Endothelial cell of umbilical vein (primary cell): ENCODE measurements at regions not wholly inside any gene's neighbourhood (a gene's known extent, or its start where the extent isn't known, plus 50 kb on each side); places are given as distances from the start of the nearest gene placed in this dataset.

ENCODE experiments used
- BruUV-seq: library from RNA; stranded (reverse); fragments of 400-500 nt; replicated peaks from 2 replicates; lab custom pipeline; 2021; lab: Mats Ljungman, UMichigan
- CTCF ChIA-PET: fragments of 300-600, 350-600 bp; sonication (Branson Sonifier 250); formaldehyde crosslinking; loops from one replicate; lab custom pipeline; 2021; ENCODE audit warnings: antibody characterized with exemption, inconsistent platforms; lab: Charles Lee
- POLR2A ChIA-PET: fragments of 300-600, 350-600 bp; sonication (Branson Sonifier 250); formaldehyde crosslinking; loops from one replicate; lab custom pipeline; 2021; ENCODE audit warnings: antibody characterized with exemption, inconsistent platforms; lab: Charles Lee
- DNase-seq: peaks from one replicate; pipeline ENCODE4 v3.0.0-alpha.2; 2011; ENCODE audit warnings: low read depth, low spot score
- FAIRE-seq: peaks from 2 replicates; lab custom pipeline; 2011; peaks lifted over from hg19 to GRCh38; lab: Jason Lieb, UNC
- H2AFZ ChIP-seq: 2 replicates; pipeline ENCODE4 v1.6.0; 2012; ENCODE audit warnings: low read depth, low read length, control low read depth, inconsistent platforms
- H3K27ac ChIP-seq: 2 replicates; pipeline ENCODE4 v1.5.1; 2011; ENCODE audit warnings: low read depth, mild to moderate bottlenecking, control low read depth, low read length, moderate library complexity; ENCODE audit not compliant: insufficient read depth
- H3K27me3 ChIP-seq, 2 experiments: 2 replicates each; pipeline versions ENCODE4 v1.6.0 to v1.6.1; 2011; ENCODE audit warnings: low read length in 2 of 2, mixed read lengths in 1 of 2; ENCODE audit not compliant: control insufficient read depth in 2 of 2, insufficient read depth in 2 of 2
- H3K36me3 ChIP-seq, 2 experiments: 2 replicates in 1 of 2; 3 replicates in 1 of 2; pipeline ENCODE4 v1.5.1; 2011; ENCODE audit warnings: low read length in 2 of 2, mild to moderate bottlenecking in 1 of 2, moderate library complexity in 1 of 2; ENCODE audit not compliant: control insufficient read depth in 2 of 2, insufficient read depth in 2 of 2; ENCODE audit errors: extremely low read depth in 1 of 2
- H3K4me1 ChIP-seq: 3 replicates; pipeline ENCODE4 v1.5.1; 2011; ENCODE audit warnings: mild to moderate bottlenecking, low read length; ENCODE audit not compliant: control insufficient read depth, insufficient read depth; ENCODE audit errors: extremely low read depth
- H3K4me2 ChIP-seq: 2 replicates; pipeline ENCODE4 v1.6.1; 2011; ENCODE audit warnings: low read length, control low read depth, mixed read lengths; ENCODE audit not compliant: insufficient read depth
- H3K4me3 ChIP-seq, 3 experiments: fragments of 200-600 bp in 1 of 3; sonication (generic), shearing (Covaris generic) in 1 of 3; replicated peaks in 1 of 3; 2 replicates each; pipeline ENCODE4 v1.5.1; 2011 to 2016; ENCODE audit warnings: control low read depth in 3 of 3, low read length in 3 of 3, mild to moderate bottlenecking in 2 of 3, inconsistent platforms in 1 of 3, low read depth in 1 of 3, moderate library complexity in 1 of 3; ENCODE audit not compliant: insufficient read depth in 1 of 3
- H3K79me2 ChIP-seq: 2 replicates; pipeline ENCODE4 v1.6.0; 2012; ENCODE audit warnings: low read length, inconsistent platforms; ENCODE audit not compliant: control insufficient read depth, insufficient read depth
- H3K9ac ChIP-seq: replicated peaks from 2 replicates; pipeline ENCODE3; 2011; ENCODE audit warnings: low read length, control low read depth; ENCODE audit not compliant: insufficient read depth; ENCODE audit errors: extremely low read depth
- H3K9me1 ChIP-seq: replicated peaks from 3 replicates; pipeline ENCODE4 v1.6.0; 2011; ENCODE audit warnings: mild to moderate bottlenecking, low read length; ENCODE audit not compliant: control insufficient read depth, insufficient read depth; ENCODE audit errors: extremely low read depth
- H3K9me3 ChIP-seq: replicated peaks from 2 replicates; pipeline ENCODE4 v1.5.1; 2012; ENCODE audit warnings: low read length, inconsistent platforms; ENCODE audit not compliant: control insufficient read depth, insufficient read depth
- H4K20me1 ChIP-seq: replicated peaks from 2 replicates; pipeline ENCODE3; 2011; ENCODE audit warnings: mild to moderate bottlenecking, low read length; ENCODE audit not compliant: control insufficient read depth, insufficient read depth; ENCODE audit errors: extremely low read depth
- EZH2 ChIP-seq: IDR thresholded peaks from 2 replicates; pipeline ENCODE4 v1.6.1; 2012; ENCODE audit warnings: borderline replicate concordance, low read depth, mild to moderate bottlenecking, moderate library complexity, low read length, inconsistent platforms; ENCODE audit not compliant: severe bottlenecking
- FOS ChIP-seq: IDR thresholded peaks from 2 replicates; pipeline ENCODE4 v1.6.1; 2011; ENCODE audit warnings: mild to moderate bottlenecking, low read length, moderate library complexity, borderline replicate concordance; ENCODE audit not compliant: insufficient read depth
- GATA2 ChIP-seq: IDR thresholded peaks from 2 replicates; pipeline ENCODE4 v1.7.0; 2011; ENCODE audit warnings: low read depth, mild to moderate bottlenecking, moderate library complexity, mixed read lengths, low read length; ENCODE audit not compliant: insufficient read length, insufficient read depth
- JUN ChIP-seq: IDR thresholded peaks from 2 replicates; pipeline ENCODE4 v1.6.1; 2011; ENCODE audit warnings: borderline replicate concordance, low read depth; ENCODE audit not compliant: insufficient read length, insufficient read depth
- MYC ChIP-seq: IDR thresholded peaks from one replicate; pipeline ENCODE4 v1.6.1; 2011; ENCODE audit warnings: mild to moderate bottlenecking, low read depth, low read length
- POLR2A ChIP-seq: IDR thresholded peaks from 2 replicates; pipeline ENCODE4 v1.6.1; 2012; ENCODE audit warnings: low read depth, mild to moderate bottlenecking, control low read depth, low read length
- POLR2AphosphoS5 ChIP-seq: IDR thresholded peaks from 2 replicates; pipeline ENCODE4 v1.6.1; 2012; ENCODE audit warnings: low read depth, mild to moderate bottlenecking, control low read depth, low read length, moderate library complexity; ENCODE audit not compliant: insufficient read depth
- dilution Hi-C: fragments of 300-500 bp; cut with MboI; formaldehyde crosslinking; loops from one replicate; pipeline ENCODE4 v1.15.0; 2019; ENCODE audit warnings: low sequenced_read_pairs; ENCODE audit not compliant: extremely low pct_ligation_motif_present
- intact Hi-C: fragments of 100-400 bp; cut with micrococcal nuclease; formaldehyde crosslinking; loops from one replicate; pipeline ENCODE4 v1.10.0; 2022
- TF ChIP-seq, protein P1 (sequence below): IDR thresholded peaks from 2 replicates; pipeline ENCODE4 v1.6.1; 2011; ENCODE audit not compliant: insufficient read depth, insufficient read length
- TF ChIP-seq, protein P2 (sequence below), 2 donors: IDR thresholded peaks; 1 replicate in 1 of 2; 2 replicates in 1 of 2; pipeline ENCODE4 v1.5.1; 2011; ENCODE audit warnings: low read length in 2 of 2, mild to moderate bottlenecking in 2 of 2, moderate library complexity in 2 of 2, control low read depth in 1 of 2, inconsistent platforms in 1 of 2, low read depth in 1 of 2; ENCODE audit not compliant: insufficient read depth in 1 of 2; ENCODE audit errors: extremely low read depth in 1 of 2

DNA sequence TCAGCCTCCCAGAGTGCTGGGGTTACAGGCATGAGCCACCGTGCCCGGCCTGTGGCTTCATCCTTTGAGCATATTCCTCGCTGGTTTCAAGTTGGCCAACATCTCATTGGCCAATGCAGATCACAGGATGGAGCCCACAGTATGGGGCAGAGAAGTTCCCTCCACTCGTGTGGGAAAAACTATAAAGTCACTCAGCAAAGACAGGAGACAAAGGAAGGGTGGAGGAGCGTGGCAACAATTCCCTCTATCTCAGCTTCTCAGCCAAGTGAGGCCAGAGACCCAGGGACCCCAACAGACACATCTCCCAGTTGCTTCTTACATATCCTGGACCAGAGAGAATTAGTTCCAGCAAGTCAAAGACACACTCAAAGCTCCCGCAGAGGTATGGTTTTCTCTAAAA, 184.6 kb upstream of the SOX1 start:
- BruUV-seq, result no TSS peak
- no peak overlapping the region for H2AFZ ChIP-seq
- dilution Hi-C loops, result no loop called here
- no peaks in the 10 kb centered on the region for H3K4me1 ChIP-seq
- H3K9ac ChIP-seq, result no peak overlapping the region
- H3K27me3 ChIP-seq, result no peaks in the 10 kb centered on the region
- H3K4me3 ChIP-seq, result no peak overlapping the region
- intact Hi-C loops, result no loop called here
- no peak for TF ChIP-seq MYC
- TF ChIP-seq POLR2AphosphoS5, result no peak
- TF ChIP-seq EZH2, result no peak
- TF ChIP-seq JUN, result no peak
- TF ChIP-seq FOS, result no peak
- TF ChIP-seq, protein P1, sequence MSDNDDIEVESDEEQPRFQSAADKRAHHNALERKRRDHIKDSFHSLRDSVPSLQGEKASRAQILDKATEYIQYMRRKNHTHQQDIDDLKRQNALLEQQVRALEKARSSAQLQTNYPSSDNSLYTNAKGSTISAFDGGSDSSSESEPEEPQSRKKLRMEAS, result no peak
- TF ChIP-seq, protein P2, sequence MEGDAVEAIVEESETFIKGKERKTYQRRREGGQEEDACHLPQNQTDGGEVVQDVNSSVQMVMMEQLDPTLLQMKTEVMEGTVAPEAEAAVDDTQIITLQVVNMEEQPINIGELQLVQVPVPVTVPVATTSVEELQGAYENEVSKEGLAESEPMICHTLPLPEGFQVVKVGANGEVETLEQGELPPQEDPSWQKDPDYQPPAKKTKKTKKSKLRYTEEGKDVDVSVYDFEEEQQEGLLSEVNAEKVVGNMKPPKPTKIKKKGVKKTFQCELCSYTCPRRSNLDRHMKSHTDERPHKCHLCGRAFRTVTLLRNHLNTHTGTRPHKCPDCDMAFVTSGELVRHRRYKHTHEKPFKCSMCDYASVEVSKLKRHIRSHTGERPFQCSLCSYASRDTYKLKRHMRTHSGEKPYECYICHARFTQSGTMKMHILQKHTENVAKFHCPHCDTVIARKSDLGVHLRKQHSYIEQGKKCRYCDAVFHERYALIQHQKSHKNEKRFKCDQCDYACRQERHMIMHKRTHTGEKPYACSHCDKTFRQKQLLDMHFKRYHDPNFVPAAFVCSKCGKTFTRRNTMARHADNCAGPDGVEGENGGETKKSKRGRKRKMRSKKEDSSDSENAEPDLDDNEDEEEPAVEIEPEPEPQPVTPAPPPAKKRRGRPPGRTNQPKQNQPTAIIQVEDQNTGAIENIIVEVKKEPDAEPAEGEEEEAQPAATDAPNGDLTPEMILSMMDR (IDR thresholded peaks at IDR 0.05; ENCODE audit: extremely low read depth in 1 of 2, insufficient read depth in 1 of 2, low read depth in 1 of 2, low read length in 2 of 2), result no peak
- TF ChIP-seq POLR2A, result no peak
- no peak for TF ChIP-seq GATA2
- FAIRE-seq (no peak), DNase-seq (no peak)
- POLR2A ChIA-PET, result no interaction called here
- no peaks in the 10 kb centered on the region for H4K20me1 ChIP-seq
- no peaks in the 10 kb centered on the region for H3K36me3 ChIP-seq
- CTCF ChIA-PET, result no interaction called here
- H3K9me3 ChIP-seq, result peaks cover 4% of the 10 kb centered on the region
- no peaks in the 10 kb centered on the region for H3K9me1 ChIP-seq
- no peak overlapping the region for H3K27ac ChIP-seq
- no peak overlapping the region for H3K4me2 ChIP-seq
- no peaks in the 10 kb centered on the region for H3K79me2 ChIP-seq
